Endodermal cell (in vitro differentiated cells): ENCODE measurements at regions not wholly inside any gene's neighbourhood (a gene's known extent, or its start where the extent isn't known, plus 50 kb on each side); places are given as distances from the start of the nearest gene placed in this dataset.
"Not testable (repeated sequence)": the region's sequence is repeated elsewhere in the genome, so short reads cannot be mapped to it uniquely, and the experiment has no call there.

Experiments
- DNase-seq: peaks from one replicate; pipeline ENCODE4 v3.0.0-alpha.2; 2017
- H3K27ac ChIP-seq: 2 replicates; pipeline ENCODE4 v1.5.1; 2013; ENCODE audit warnings: mild to moderate bottlenecking, low read depth, low read length, moderate library complexity
- H3K27me3 ChIP-seq: 2 replicates; pipeline ENCODE4 v1.6.1; 2013; ENCODE audit warnings: mild to moderate bottlenecking, low read length, moderate library complexity; ENCODE audit not compliant: insufficient read depth, control insufficient read depth, poor library complexity, severe bottlenecking
- H3K36me3 ChIP-seq: 2 replicates; pipeline ENCODE4 v1.7.0; 2013; ENCODE audit warnings: mild to moderate bottlenecking, low read length, moderate library complexity; ENCODE audit not compliant: control insufficient read depth, insufficient read depth
- H3K4me1 ChIP-seq: one replicate; pipeline ENCODE4 v1.7.0; 2013; ENCODE audit warnings: low read length; ENCODE audit not compliant: control insufficient read depth, insufficient read depth
- H3K4me3 ChIP-seq: 2 replicates; pipeline ENCODE4 v1.5.1; 2013; ENCODE audit warnings: mild to moderate bottlenecking, low read length, moderate library complexity
- H3K9ac ChIP-seq: 2 replicates; pipeline ENCODE4 v1.6.1; 2013; ENCODE audit warnings: mild to moderate bottlenecking, low read length, moderate library complexity; ENCODE audit not compliant: poor library complexity, severe bottlenecking; ENCODE audit errors: extremely low read depth
- H3K9me3 ChIP-seq: 2 replicates; pipeline ENCODE4 v1.6.1; 2013; ENCODE audit warnings: mild to moderate bottlenecking, low read length, moderate library complexity; ENCODE audit not compliant: control insufficient read depth
- H3K27ac Mint-ChIP-seq: 2 replicates; pipeline ENCODE4 v1.8.0; 2020; ENCODE audit warnings: mixed read lengths
- H3K27me3 Mint-ChIP-seq: 2 replicates; pipeline ENCODE4 v1.8.0; 2021; ENCODE audit warnings: mild to moderate bottlenecking, mixed read lengths; ENCODE audit not compliant: insufficient read depth
- H3K36me3 Mint-ChIP-seq: 2 replicates; pipeline ENCODE4 v1.8.0; 2020; ENCODE audit warnings: low read depth, mixed read lengths
- H3K4me1 Mint-ChIP-seq: 2 replicates; pipeline ENCODE4 v1.8.0; 2020; ENCODE audit warnings: mixed read lengths
- H3K4me3 Mint-ChIP-seq: 2 replicates; pipeline ENCODE4 v1.8.0; 2020; ENCODE audit warnings: mild to moderate bottlenecking, moderate library complexity, mixed read lengths
- H3K9me3 Mint-ChIP-seq: 2 replicates; pipeline ENCODE4 v1.8.0; 2020; ENCODE audit warnings: mild to moderate bottlenecking, mixed read lengths
- WGBS, 2 experiments: methylation state at CpG; one replicate each; pipeline versions ENCODE4 v1.1.5 to v1.1.7; 2013; ENCODE audit warnings: missing lambda C conversion rate in 2 of 2, mixed read lengths in 1 of 2; ENCODE audit not compliant: insufficient coverage in 1 of 2, insufficient read length in 1 of 2; 5-methylcytosine and 5-hydroxymethylcytosine counted together
- TF ChIP-seq, protein P1 (sequence below): fragments of 200-600 bp; sonication (generic); conservative IDR thresholded peaks from 2 replicates; pipeline ENCODE4 v1.5.0; 2021; ENCODE audit warnings: antibody characterized with exemption, mild to moderate bottlenecking

DNA sequence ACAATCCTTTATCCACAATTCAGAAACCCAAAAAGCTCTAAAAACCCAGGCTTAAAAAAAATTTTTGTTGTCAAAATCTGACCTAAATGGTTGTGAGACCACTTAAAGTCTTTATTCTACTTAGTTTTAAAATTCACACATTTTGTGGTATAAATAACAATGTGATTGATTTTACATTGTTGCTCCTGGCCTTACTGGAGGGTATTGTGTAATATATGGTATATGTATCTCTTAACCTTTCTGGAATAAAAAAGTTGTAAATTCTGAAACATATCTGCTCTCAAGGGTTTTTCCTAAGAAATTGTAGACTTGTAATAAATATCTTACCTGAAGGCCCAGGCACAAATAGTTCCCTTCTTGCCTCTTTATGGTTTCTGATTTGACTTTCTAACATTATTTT, 73.3 kb upstream of the PNPT1 start:
- Histone ChIP-seq H3K27me3 (peaks cover 10% of the 10 kb centered on the region), H3K4me3 (no peak overlapping the region), H3K27ac (no peak overlapping the region), H3K9ac (no peak overlapping the region), H3K4me1 (no peaks in the 10 kb centered on the region), H3K36me3 (no peaks in the 10 kb centered on the region), H3K9me3 (no peaks in the 10 kb centered on the region)
- Mint-ChIP-seq H3K4me3 (no peak overlapping the region), H3K36me3 (no peaks in the 10 kb centered on the region), H3K4me1 (peaks cover 3% of the 10 kb centered on the region), H3K9me3 (no peaks in the 10 kb centered on the region), H3K27ac (no peak overlapping the region), H3K27me3 (peaks cover 4% of the 10 kb centered on the region)
- TF ChIP-seq, protein P1, sequence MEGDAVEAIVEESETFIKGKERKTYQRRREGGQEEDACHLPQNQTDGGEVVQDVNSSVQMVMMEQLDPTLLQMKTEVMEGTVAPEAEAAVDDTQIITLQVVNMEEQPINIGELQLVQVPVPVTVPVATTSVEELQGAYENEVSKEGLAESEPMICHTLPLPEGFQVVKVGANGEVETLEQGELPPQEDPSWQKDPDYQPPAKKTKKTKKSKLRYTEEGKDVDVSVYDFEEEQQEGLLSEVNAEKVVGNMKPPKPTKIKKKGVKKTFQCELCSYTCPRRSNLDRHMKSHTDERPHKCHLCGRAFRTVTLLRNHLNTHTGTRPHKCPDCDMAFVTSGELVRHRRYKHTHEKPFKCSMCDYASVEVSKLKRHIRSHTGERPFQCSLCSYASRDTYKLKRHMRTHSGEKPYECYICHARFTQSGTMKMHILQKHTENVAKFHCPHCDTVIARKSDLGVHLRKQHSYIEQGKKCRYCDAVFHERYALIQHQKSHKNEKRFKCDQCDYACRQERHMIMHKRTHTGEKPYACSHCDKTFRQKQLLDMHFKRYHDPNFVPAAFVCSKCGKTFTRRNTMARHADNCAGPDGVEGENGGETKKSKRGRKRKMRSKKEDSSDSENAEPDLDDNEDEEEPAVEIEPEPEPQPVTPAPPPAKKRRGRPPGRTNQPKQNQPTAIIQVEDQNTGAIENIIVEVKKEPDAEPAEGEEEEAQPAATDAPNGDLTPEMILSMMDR, result no peak
- DNase-seq, result no peak

DNA sequence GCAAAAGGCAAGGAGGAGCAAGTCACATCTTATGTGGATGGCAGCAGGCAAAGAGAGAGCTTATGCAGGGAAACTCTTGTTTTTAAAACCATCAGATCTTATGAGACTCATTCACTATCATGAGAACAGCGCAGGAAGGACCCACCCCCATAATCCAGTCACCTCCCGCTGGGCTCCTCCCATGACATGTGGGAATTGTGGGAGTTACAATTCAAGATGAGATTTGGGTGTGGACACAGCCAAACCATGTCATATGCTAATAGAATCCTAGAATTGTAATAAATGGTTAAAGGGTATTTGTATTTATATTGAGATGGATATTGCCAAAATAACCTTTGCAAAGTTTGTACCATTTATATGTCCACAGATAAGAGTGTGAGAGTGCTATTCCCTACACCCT, 72.1 kb upstream of the PNPT1 start:
- not testable (repeated sequence) for H3K27me3 ChIP-seq, H3K27ac Mint-ChIP-seq, H3K27me3 Mint-ChIP-seq, H3K4me1 ChIP-seq, H3K4me3 Mint-ChIP-seq, H3K36me3 Mint-ChIP-seq, H3K4me3 ChIP-seq, H3K9me3 ChIP-seq, DNase-seq, H3K4me1 Mint-ChIP-seq, H3K9me3 Mint-ChIP-seq, H3K9ac ChIP-seq, H3K27ac ChIP-seq, H3K36me3 ChIP-seq
- 77% methylated on average over 2 of the region's 2 CpGs; no CpG with 5 or more reads in 1 of the 2 experiments for WGBS, 2 experiments

DNA sequence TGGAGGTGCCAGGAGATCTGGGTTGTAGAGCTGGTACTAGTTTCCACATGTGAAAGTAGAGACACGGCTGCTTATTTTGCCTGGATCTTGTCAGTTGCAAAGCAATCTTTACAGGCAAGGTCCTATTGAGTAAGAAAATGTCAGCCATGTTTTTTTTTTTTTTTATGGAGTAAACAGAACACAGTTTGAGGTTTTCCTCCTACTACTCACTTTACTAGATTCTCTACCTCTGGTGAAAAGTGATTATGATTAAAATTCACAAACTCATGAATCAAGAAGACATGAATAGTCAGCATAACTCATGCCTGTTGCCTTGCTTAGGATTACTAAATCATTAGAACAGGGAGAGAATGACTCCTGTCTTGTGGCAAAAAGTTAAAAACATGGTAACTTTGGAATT, 70.1 kb upstream of the PNPT1 start:
- Histone ChIP-seq H3K4me3 (no peak overlapping the region), H3K36me3 (no peaks in the 10 kb centered on the region), H3K27ac (no peak overlapping the region), H3K9ac (no peak overlapping the region), H3K27me3 (no peaks in the 10 kb centered on the region), H3K9me3 (no peaks in the 10 kb centered on the region), H3K4me1 (no peaks in the 10 kb centered on the region)
- TF ChIP-seq, protein P1, result no peak
- no peaks in the 10 kb centered on the region for H3K36me3 Mint-ChIP-seq
- WGBS, 2 experiments, result 94% methylated on average over 1 of the region's 1 CpG; no CpG with 5 or more reads in 1 of the 2 experiments
- no peaks in the 10 kb centered on the region for H3K27me3 Mint-ChIP-seq
- no peaks in the 10 kb centered on the region for H3K4me1 Mint-ChIP-seq
- no peak for DNase-seq
- no peaks in the 10 kb centered on the region for H3K9me3 Mint-ChIP-seq
- H3K27ac Mint-ChIP-seq, result no peak overlapping the region
- no peak overlapping the region for H3K4me3 Mint-ChIP-seq

DNA sequence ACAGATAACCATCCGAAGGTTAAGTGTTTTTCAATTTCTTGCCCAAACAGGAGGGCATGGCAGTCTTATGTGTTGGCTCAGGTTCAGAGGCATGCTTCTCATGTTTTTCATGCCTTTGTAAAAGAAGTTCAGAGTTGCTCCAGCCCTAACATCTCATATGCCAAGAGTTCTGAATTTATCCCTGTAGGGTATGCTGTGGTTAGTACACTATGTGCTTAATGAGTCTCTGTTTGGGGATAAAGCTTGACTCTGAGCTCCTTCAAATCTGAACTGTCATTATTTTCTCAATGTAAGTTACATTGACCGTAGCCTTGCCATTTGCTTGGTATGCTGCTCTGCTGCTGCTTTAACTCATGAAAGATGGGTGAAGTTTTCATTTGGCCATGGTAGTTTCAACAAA, 67.9 kb upstream of the PNPT1 start:
- no peak overlapping the region for H3K4me3 ChIP-seq
- Mint-ChIP-seq H3K27me3 (no peaks in the 10 kb centered on the region), H3K36me3 (no peaks in the 10 kb centered on the region), H3K9me3 (no peaks in the 10 kb centered on the region), H3K4me3 (no peak overlapping the region), H3K27ac (no peak overlapping the region), H3K4me1 (no peaks in the 10 kb centered on the region)
- TF ChIP-seq, protein P1, result no peak
- H3K9ac ChIP-seq, result no peak overlapping the region
- H3K36me3 ChIP-seq, result no peaks in the 10 kb centered on the region
- H3K27me3 ChIP-seq, result no peaks in the 10 kb centered on the region
- no peak overlapping the region for H3K27ac ChIP-seq
- no peaks in the 10 kb centered on the region for H3K4me1 ChIP-seq
- 90 to 94% methylated on average over 2 of the region's 2 CpGs for WGBS, 2 experiments
- no peak for DNase-seq
- H3K9me3 ChIP-seq, result no peaks in the 10 kb centered on the region
